GM12878 (cell line): ENCODE measurements at regions not wholly inside any gene's neighbourhood (a gene's known extent, or its start where the extent isn't known, plus 50 kb on each side); places are given as distances from the start of the nearest gene placed in this dataset.

Experiments used
- ATAC-seq: fragments of 200-7000 bp; cut with Tn5 transposase; 3 replicates; pipeline ENCODE4 v1.9.1; 2020; ENCODE audit warnings: mild to moderate bottlenecking, moderate library complexity
- BruUV-seq: library from RNA; stranded (reverse); fragments of 400-500 nt; replicated peaks from 2 replicates; lab custom pipeline; 2021; lab: Mats Ljungman, UMichigan
- CTCF ChIA-PET: fragments of 300-600 bp; sonication (Branson Sonifier 250); formaldehyde crosslinking; extraction: SDS; loops from one replicate; lab custom pipeline; 2021; ENCODE audit warnings: inconsistent platforms; lab: Yijun Ruan, JAX
- POLR2A ChIA-PET: fragments of 350-600 bp; formaldehyde crosslinking; extraction: SDS; loops from one replicate; lab custom pipeline; 2021; ENCODE audit warnings: inconsistent platforms; lab: Charles Lee
- RAD21 ChIA-PET: fragments of 300-600 bp; sonication (Branson Sonifier 250); formaldehyde crosslinking; loops from one replicate; lab custom pipeline; 2023; ENCODE audit warnings: antibody characterized with exemption; ENCODE audit not compliant: unreplicated experiment; lab: Charles Lee
- SMC1A ChIA-PET: fragments of 300-600 bp; sonication (Branson Sonifier 250); formaldehyde crosslinking; loops from one replicate; lab custom pipeline; 2023; ENCODE audit not compliant: unreplicated experiment, uncharacterized antibody; lab: Charles Lee
- DNase-seq: peaks from one replicate; pipeline ENCODE4 v3.0.0-alpha.2; 2011; ENCODE audit warnings: low read depth, low spot score
- FAIRE-seq: peaks from 3 replicates; lab custom pipeline; 2011; peaks lifted over from hg19 to GRCh38; lab: Jason Lieb, UNC
- H2AFZ ChIP-seq: 2 replicates; pipeline ENCODE4 v1.6.0; 2011; ENCODE audit warnings: low read depth, low read length, control low read depth; ENCODE audit not compliant: control insufficient read depth
- H3K27ac ChIP-seq: 2 replicates; pipeline ENCODE4 v1.5.1; 2011; ENCODE audit warnings: control low read depth; ENCODE audit not compliant: control insufficient read depth, insufficient read depth
- H3K27me3 ChIP-seq, 2 experiments: replicated peaks in 1 of 2; 2 replicates each; pipeline versions ENCODE4 v1.6.0 to v1.6.1; 2011; ENCODE audit warnings: low read length in 1 of 2; ENCODE audit not compliant: control insufficient read depth in 2 of 2, insufficient read depth in 2 of 2
- H3K36me3 ChIP-seq, 2 experiments: 2 replicates each; pipeline ENCODE4 v1.5.1; 2011; ENCODE audit warnings: low read length in 1 of 2; ENCODE audit not compliant: control insufficient read depth in 2 of 2, insufficient read depth in 2 of 2
- H3K4me1 ChIP-seq: 2 replicates; pipeline ENCODE4 v1.6.1; 2011; ENCODE audit warnings: mild to moderate bottlenecking, low read length, moderate library complexity, mixed read lengths; ENCODE audit not compliant: control insufficient read depth, insufficient read depth
- H3K4me2 ChIP-seq: 2 replicates; pipeline ENCODE4 v1.6.0; 2011; ENCODE audit warnings: control low read depth; ENCODE audit not compliant: control insufficient read depth, insufficient read depth
- H3K4me3 ChIP-seq: fragments of 200-600 bp; sonication (generic); 2 replicates; pipeline ENCODE4 v1.5.1; 2016
- H3K79me2 ChIP-seq: 2 replicates; pipeline ENCODE4 v1.6.0; 2011; ENCODE audit warnings: low read length; ENCODE audit not compliant: control insufficient read depth, insufficient read depth
- H3K9ac ChIP-seq: 2 replicates; pipeline ENCODE4 v1.8.0; 2011; ENCODE audit warnings: low read length, control low read depth, mixed read lengths; ENCODE audit not compliant: control insufficient read depth, insufficient read depth
- H3K9me3 ChIP-seq: replicated peaks from 3 replicates; pipeline ENCODE4 v1.5.1; 2011; ENCODE audit warnings: mild to moderate bottlenecking, low read length; ENCODE audit not compliant: control insufficient read depth, insufficient read depth
- H4K20me1 ChIP-seq: 2 replicates; pipeline ENCODE4 v1.6.0; 2011; ENCODE audit not compliant: control insufficient read depth, insufficient read depth
- CBX3 ChIP-seq: fragments of 200-600 bp; sonication (generic); IDR thresholded peaks from 2 replicates; pipeline ENCODE4 v1.6.1; 2016; ENCODE audit warnings: low read depth, borderline replicate concordance
- CHD4 ChIP-seq: fragments of 200-600 bp; sonication (generic); IDR thresholded peaks from 2 replicates; pipeline ENCODE4 v1.6.1; 2016; ENCODE audit warnings: mild to moderate bottlenecking
- EED ChIP-seq: sonication (generic); IDR thresholded peaks from 2 replicates; pipeline ENCODE4 v1.6.1; 2016; ENCODE audit warnings: antibody characterized with exemption, low read depth
- ETV6 ChIP-seq, 2 experiments: fragments of 450-650 bp in 1 of 2; IDR thresholded peaks in 1 of 2; conservative IDR thresholded peaks in 1 of 2; 2 replicates each; pipeline ENCODE4 v1.6.1; 2014; ENCODE audit warnings: antibody characterized with exemption in 1 of 2, borderline replicate concordance in 1 of 2, low read depth in 1 of 2, mild to moderate bottlenecking in 1 of 2, moderate library complexity in 1 of 2
- FOXM1 ChIP-seq: IDR thresholded peaks from 2 replicates; pipeline ENCODE4 v1.6.1; 2012; ENCODE audit warnings: low read depth, mild to moderate bottlenecking, inconsistent platforms, low read length, moderate library complexity
- GATAD2B ChIP-seq: fragments of 450-650 bp; conservative IDR thresholded peaks from 2 replicates; pipeline ENCODE4 v1.6.1; 2017; ENCODE audit warnings: low read depth, mild to moderate bottlenecking, moderate library complexity
- HDAC6 ChIP-seq: fragments of 200-600 bp; sonication (generic); IDR thresholded peaks from one replicate; pipeline ENCODE4 v1.8.0; 2017; ENCODE audit warnings: antibody characterized with exemption; ENCODE audit not compliant: unreplicated experiment
- MTA3 ChIP-seq: IDR thresholded peaks from 2 replicates; pipeline ENCODE4 v1.6.1; 2012; ENCODE audit warnings: low read length, inconsistent platforms, borderline replicate concordance
- NR2C1 ChIP-seq: fragments of 450-650 bp; IDR thresholded peaks from 2 replicates; pipeline ENCODE4 v1.6.1; 2017; ENCODE audit warnings: antibody characterized with exemption, mild to moderate bottlenecking, moderate library complexity
- NRF1 ChIP-seq: conservative IDR thresholded peaks from 2 replicates; pipeline ENCODE4 v1.6.1; 2011; ENCODE audit warnings: mild to moderate bottlenecking, low read depth, low read length, improper control_type of control experiment
- SRF ChIP-seq, 2 experiments: IDR thresholded peaks; 2 replicates each; pipeline ENCODE4 v1.6.1; 2011; ENCODE audit warnings: low read depth in 2 of 2, low read length in 2 of 2, mild to moderate bottlenecking in 1 of 2, moderate library complexity in 1 of 2
- ZNF274 ChIP-seq: IDR thresholded peaks from one replicate; pipeline ENCODE4 v1.8.0; 2011; ENCODE audit not compliant: insufficient read length, insufficient read depth
- WGBS: methylation state at CpG from one replicate; pipeline ENCODE4 v1.1.6; 2016; ENCODE audit warnings: low lambda C conversion rate; ENCODE audit not compliant: insufficient replicate concordance, insufficient coverage; ENCODE audit errors: missing lambda C conversion rate; 5-methylcytosine and 5-hydroxymethylcytosine counted together
- in situ Hi-C: fragments of 300-500 bp; cut with MboI; formaldehyde crosslinking; loops from 9 replicates; pipeline ENCODE4 v1.14.3; 2018; ENCODE audit warnings: mixed read lengths
- intact Hi-C: fragments of 100-400 bp; cut with micrococcal nuclease; formaldehyde crosslinking; loops from one replicate; pipeline ENCODE4 v1.14.2; 2022; ENCODE audit not compliant: unreplicated experiment
- TF ChIP-seq, protein P1 (sequence below): IDR thresholded peaks from 2 replicates; pipeline ENCODE4 v1.6.1; 2012; ENCODE audit warnings: low read depth, low read length, improper control_type of control experiment
- TF ChIP-seq, protein P2 (sequence below): IDR thresholded peaks from 2 replicates; pipeline ENCODE4 v1.6.1; 2011; ENCODE audit warnings: borderline replicate concordance, low read depth, mild to moderate bottlenecking, moderate library complexity, low read length; ENCODE audit not compliant: insufficient read depth, poor library complexity, severe bottlenecking
- TF ChIP-seq, protein P3 (sequence below): fragments of 450-650 bp; IDR thresholded peaks from 2 replicates; pipeline ENCODE4 v1.6.1; 2018; ENCODE audit warnings: borderline replicate concordance, mild to moderate bottlenecking; ENCODE audit not compliant: partially characterized antibody

DNA sequence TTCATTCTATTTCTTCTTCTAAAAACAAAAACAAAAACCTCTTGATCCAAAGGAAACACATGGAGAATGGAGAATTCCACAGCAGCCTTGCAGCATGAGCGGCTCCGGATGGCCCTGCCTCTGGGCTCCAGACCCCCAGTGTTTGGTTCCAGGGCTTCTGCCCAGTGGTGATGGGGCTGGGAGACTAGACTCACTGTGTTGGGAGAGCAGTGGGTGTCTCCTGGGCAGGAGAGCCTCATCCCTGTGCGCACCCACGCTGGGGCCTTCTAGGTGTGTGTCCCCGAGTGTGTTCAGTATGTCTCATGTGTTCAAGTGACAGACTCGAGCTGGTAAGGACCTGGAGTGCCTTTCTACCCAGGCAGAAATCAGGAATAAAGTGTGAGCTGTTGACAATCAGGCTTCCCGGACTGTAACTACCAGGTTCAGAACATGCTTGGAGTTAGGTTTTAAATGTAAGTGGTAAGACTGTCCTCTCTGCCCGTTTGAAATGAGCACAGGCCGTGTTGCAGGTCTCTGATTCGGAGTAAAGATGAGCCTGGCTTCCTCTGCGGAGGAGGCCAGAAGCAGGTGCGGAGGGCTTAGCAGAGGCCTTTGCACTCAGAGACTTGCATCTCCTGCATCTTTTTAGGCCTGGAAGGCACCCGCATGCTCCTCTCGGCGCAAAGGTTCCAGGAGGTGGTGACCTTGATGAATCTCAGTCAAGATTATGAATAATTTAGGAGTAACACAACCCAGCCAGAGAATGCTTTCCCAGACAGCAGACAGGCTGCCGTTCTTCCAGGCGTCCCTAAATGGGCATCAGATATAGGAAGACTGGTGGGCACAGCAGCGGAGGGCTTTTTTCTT is 253.6 kb downstream of the CDH26 start:
- Histone ChIP-seq H3K27ac (no peak overlapping the region), H3K9ac (no peak overlapping the region), H3K4me2 (no peak overlapping the region), H4K20me1 (no peaks in the 10 kb centered on the region), H3K36me3 (no peaks in the 10 kb centered on the region), H2AFZ (no peak overlapping the region), H3K27me3 (no peaks in the 10 kb centered on the region), H3K79me2 (no peaks in the 10 kb centered on the region), H3K4me3 (no peak overlapping the region), H3K9me3 (no peaks in the 10 kb centered on the region), H3K4me1 (no peaks in the 10 kb centered on the region)
- FAIRE-seq (no peak), ATAC-seq (no peak), DNase-seq (no peak)
- BruUV-seq = no TSS peak
- ChIA-PET CTCF (interaction anchor here (0.6 to 6.5 kb wide), 15 partner anchors 10 to 1017 kb away, joined by 3 to 55 read pairs (median 6); no protein-coding TSS in a partner anchor), POLR2A (no interaction called here), SMC1A (interaction anchor here (0.7 to 2.2 kb wide), 5 partner anchors 41 to 242 kb away, joined by 3 to 15 read pairs (median 4); no protein-coding TSS in a partner anchor), RAD21 (interaction anchor here (1.4 to 1.9 kb wide), 5 partner anchors 49 to 1017 kb away, joined by 3 to 5 read pairs (median 4); no protein-coding TSS in a partner anchor)
- intact Hi-C loops = loop anchor here (5.0 kb wide), 1 partner anchor 1680 kb away; no protein-coding TSS in a partner anchor
- TF ChIP-seq HDAC6 (no peak), NRF1 (no peak), SRF (IDR thresholded peaks at IDR 0.05; ENCODE audit: low read depth in 2 of 2, low read length in 2 of 2) (no peak), NR2C1 (no peak), GATAD2B (no peak), EED (no peak), FOXM1 (no peak), CHD4 (no peak), CBX3 (no peak), MTA3 (no peak), ZNF274 (no peak), ETV6 (conservative IDR thresholded peaks at IDR 0.05 in 1 of 2, IDR thresholded peaks at IDR 0.05 in 1 of 2; ENCODE audit: borderline replicate concordance in 1 of 2, low read depth in 1 of 2) (no peak)
- TF ChIP-seq, protein P1, sequence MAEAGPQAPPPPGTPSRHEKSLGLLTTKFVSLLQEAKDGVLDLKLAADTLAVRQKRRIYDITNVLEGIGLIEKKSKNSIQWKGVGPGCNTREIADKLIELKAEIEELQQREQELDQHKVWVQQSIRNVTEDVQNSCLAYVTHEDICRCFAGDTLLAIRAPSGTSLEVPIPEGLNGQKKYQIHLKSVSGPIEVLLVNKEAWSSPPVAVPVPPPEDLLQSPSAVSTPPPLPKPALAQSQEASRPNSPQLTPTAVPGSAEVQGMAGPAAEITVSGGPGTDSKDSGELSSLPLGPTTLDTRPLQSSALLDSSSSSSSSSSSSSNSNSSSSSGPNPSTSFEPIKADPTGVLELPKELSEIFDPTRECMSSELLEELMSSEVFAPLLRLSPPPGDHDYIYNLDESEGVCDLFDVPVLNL = no peak
- TF ChIP-seq, protein P2, sequence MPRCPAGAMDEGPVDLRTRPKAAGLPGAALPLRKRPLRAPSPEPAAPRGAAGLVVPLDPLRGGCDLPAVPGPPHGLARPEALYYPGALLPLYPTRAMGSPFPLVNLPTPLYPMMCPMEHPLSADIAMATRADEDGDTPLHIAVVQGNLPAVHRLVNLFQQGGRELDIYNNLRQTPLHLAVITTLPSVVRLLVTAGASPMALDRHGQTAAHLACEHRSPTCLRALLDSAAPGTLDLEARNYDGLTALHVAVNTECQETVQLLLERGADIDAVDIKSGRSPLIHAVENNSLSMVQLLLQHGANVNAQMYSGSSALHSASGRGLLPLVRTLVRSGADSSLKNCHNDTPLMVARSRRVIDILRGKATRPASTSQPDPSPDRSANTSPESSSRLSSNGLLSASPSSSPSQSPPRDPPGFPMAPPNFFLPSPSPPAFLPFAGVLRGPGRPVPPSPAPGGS = no peak
- TF ChIP-seq, protein P3, sequence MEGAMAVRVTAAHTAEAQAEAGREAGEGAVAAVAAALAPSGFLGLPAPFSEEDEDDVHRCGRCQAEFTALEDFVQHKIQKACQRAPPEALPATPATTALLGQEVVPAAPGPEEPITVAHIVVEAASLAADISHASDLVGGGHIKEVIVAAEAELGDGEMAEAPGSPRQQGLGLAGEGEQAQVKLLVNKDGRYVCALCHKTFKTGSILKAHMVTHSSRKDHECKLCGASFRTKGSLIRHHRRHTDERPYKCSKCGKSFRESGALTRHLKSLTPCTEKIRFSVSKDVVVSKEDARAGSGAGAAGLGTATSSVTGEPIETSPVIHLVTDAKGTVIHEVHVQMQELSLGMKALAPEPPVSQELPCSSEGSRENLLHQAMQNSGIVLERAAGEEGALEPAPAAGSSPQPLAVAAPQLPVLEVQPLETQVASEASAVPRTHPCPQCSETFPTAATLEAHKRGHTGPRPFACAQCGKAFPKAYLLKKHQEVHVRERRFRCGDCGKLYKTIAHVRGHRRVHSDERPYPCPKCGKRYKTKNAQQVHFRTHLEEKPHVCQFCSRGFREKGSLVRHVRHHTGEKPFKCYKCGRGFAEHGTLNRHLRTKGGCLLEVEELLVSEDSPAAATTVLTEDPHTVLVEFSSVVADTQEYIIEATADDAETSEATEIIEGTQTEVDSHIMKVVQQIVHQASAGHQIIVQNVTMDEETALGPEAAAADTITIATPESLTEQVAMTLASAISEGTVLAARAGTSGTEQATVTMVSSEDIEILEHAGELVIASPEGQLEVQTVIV = no peak
- in situ Hi-C loops = no loop called here
- 53% methylated on average over 18 of the region's 18 CpGs for WGBS
